GM21529 (cell line): ENCODE measurements at regions not wholly inside any gene's neighbourhood (a gene's known extent, or its start where the extent isn't known, plus 50 kb on each side); places are given as distances from the start of the nearest gene placed in this dataset.

Experiments
- ATAC-seq: cut with Tn5 transposase; IDR thresholded peaks from one replicate; pipeline ENCODE4 v1.9.1; 2021; ENCODE audit not compliant: unreplicated experiment

GRCh38 chr6:104428184-104428583 lies 431.5 kb downstream of the HACE1 start:
- no peak for ATAC-seq

GRCh38 chr6:104423691-104424090 lies 436.0 kb downstream of the HACE1 start:
- no peak for ATAC-seq

- no peak for ATAC-seq
These were observed 438.1 kb downstream of the HACE1 start for GRCh38 chr6:104421650-104422049.

GRCh38 chr6:104418839-104419238 lies 440.9 kb downstream of the HACE1 start:
- no peak for ATAC-seq

GRCh38 chr6:104418125-104418524 lies 441.6 kb downstream of the HACE1 start:
- no peak for ATAC-seq

GRCh38 chr6:104414723-104415122 lies 445.0 kb downstream of the HACE1 start:
- no peak for ATAC-seq

- no peak for ATAC-seq
These were observed 446.0 kb downstream of the HACE1 start for GRCh38 chr6:104413767-104414166.

GRCh38 chr6:104411302-104411701 lies 448.4 kb downstream of the HACE1 start:
- ATAC-seq = no peak

- ATAC-seq = no peak
These were observed 449.8 kb downstream of the HACE1 start for GRCh38 chr6:104409913-104410312.

- ATAC-seq = no peak
These were observed 451.8 kb downstream of the HACE1 start for GRCh38 chr6:104407957-104408356.

GRCh38 chr6:104404377-104404776 lies 455.3 kb downstream of the HACE1 start:
- no peak for ATAC-seq

GRCh38 chr6:104402572-104402971 lies 457.1 kb downstream of the HACE1 start:
- no peak for ATAC-seq

GRCh38 chr6:104401926-104402325 lies 457.8 kb downstream of the HACE1 start:
- no peak for ATAC-seq

GRCh38 chr6:104400844-104401243 lies 458.9 kb downstream of the HACE1 start:
- ATAC-seq = no peak

GRCh38 chr6:104396077-104396476 lies 463.6 kb downstream of the HACE1 start:
- no peak for ATAC-seq

GRCh38 chr6:104381907-104382306 lies 477.8 kb downstream of the HACE1 start:
- no peak for ATAC-seq

- no peak for ATAC-seq
These were observed 494.1 kb downstream of the HACE1 start for GRCh38 chr6:104365451-104366234.

GRCh38 chr6:104357928-104358327 lies 501.8 kb downstream of the HACE1 start:
- no peak for ATAC-seq

- no peak for ATAC-seq
These were observed 503.5 kb downstream of the HACE1 start for GRCh38 chr6:104356197-104356596.

- ATAC-seq = no peak
These were observed 510.5 kb downstream of the HACE1 start for GRCh38 chr6:104349191-104349590.

GRCh38 chr6:104344223-104344622 lies 515.5 kb downstream of the HACE1 start:
- ATAC-seq = no peak

GRCh38 chr6:104332364-104332763 lies 527.4 kb downstream of the HACE1 start:
- no peak for ATAC-seq
